BLaER1 treated with 17β-estradiol and CSF1 and Interleukin-3, amounts not matched to agents 10 nM and 100 nM (cell line): ENCODE measurements at regions not wholly inside any gene's neighbourhood (a gene's known extent, or its start where the extent isn't known, plus 50 kb on each side); places are given as distances from the start of the nearest gene placed in this dataset.
A peak's percentile ranks its signal among the peaks of the same experiment; 100 is the strongest.

Experiments
- H3K27ac ChIP-seq, 11 experiments: shearing (Covaris generic); formaldehyde crosslinking; 2 replicates each; pipeline ENCODE4 v1.8.1; 2022
- H3K27me3 ChIP-seq, 11 experiments: shearing (Covaris generic); formaldehyde crosslinking; 2 replicates each; pipeline ENCODE4 v1.8.1; 2022
- H3K36me3 ChIP-seq, 11 experiments: shearing (Covaris generic); formaldehyde crosslinking; 2 replicates each; pipeline ENCODE4 v1.8.1; 2022
- H3K4me1 ChIP-seq, 10 experiments: shearing (Covaris generic); formaldehyde crosslinking; 2 replicates each; pipeline ENCODE4 v1.8.1; 2022
- H3K4me2 ChIP-seq, 11 experiments: shearing (Covaris generic); formaldehyde crosslinking; 2 replicates each; pipeline ENCODE4 v1.8.1; 2022
- H3K4me3 ChIP-seq, 10 experiments: shearing (Covaris generic); formaldehyde crosslinking; 2 replicates each; pipeline ENCODE4 v1.8.1; 2022
- H3K9ac ChIP-seq, 11 experiments: shearing (Covaris generic); formaldehyde crosslinking; 2 replicates each; pipeline ENCODE4 v1.8.1; 2022
- H3K9me3 ChIP-seq, 11 experiments: shearing (Covaris generic); formaldehyde crosslinking; replicated peaks in 1 of 11; 2 replicates each; pipeline ENCODE4 v1.8.1; 2022
- H4K20me1 ChIP-seq, 11 experiments: shearing (Covaris generic); formaldehyde crosslinking; 2 replicates each; pipeline ENCODE4 v1.8.1; 2022
- Cebpa-rat ChIP-seq, 11 experiments: shearing (Covaris generic); IDR thresholded peaks; 2 replicates each; pipeline ENCODE4 v1.8.1; 2022

DNA sequence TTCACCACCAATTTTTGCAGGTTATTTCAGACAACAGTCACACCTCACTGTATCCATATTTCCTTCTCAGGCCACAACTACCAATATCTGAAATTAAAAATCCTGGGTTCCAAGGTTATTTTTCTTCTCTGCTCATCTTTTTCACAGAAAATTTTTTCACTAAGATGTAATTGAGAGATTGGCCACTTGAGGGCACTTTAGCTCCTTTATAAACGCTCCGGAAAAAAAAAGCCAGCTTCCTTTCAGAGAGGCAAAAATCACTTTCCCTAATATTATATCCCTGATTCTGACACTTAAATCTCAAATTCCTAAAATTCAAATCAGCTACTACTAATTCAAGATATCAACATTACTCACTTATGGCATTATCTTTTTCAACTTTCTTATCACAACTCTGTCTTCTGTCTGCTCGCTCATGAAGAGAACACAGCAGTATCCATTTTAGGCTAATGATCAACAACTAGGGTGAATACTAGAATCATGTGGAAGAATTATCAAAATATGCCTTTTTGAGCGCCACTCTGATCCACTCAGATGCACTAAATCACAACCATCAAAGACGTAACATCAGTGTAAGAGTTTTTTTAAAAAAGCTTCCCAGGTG lies 101.4 kb upstream of the RGS1 start:
- peaks cover 0 to 17% (median 2%) of the 10 kb centered on the region in 10 experiments; a peak in 7 of 20 replicates for H3K4me1 ChIP-seq

GRCh38 chr1:192475329-192475728 lies 100.2 kb upstream of the RGS1 start:
- Histone ChIP-seq H3K9me3 (peaks cover 0 to 4% (median 2%) of the 10 kb centered on the region in 11 experiments; a peak in 6 of 22 replicates), H3K27ac (no peak overlapping the region)
- TF ChIP-seq Cebpa-rat (IDR thresholded peaks at IDR 0.05): no peak

More for the DNA sequence above, 101.4 kb upstream of the RGS1 start:
- Histone ChIP-seq H3K27ac (no peak overlapping the region), H3K27me3 (no peaks in the 10 kb centered on the region), H3K36me3 (no peaks in the 10 kb centered on the region), H4K20me1 (no peaks in the 10 kb centered on the region), H3K4me2 (no peak overlapping the region), H3K4me3 (no peak overlapping the region), H3K9me3 (no peaks in the 10 kb centered on the region), H3K9ac (no peak overlapping the region)
- no peak for TF ChIP-seq Cebpa-rat (IDR thresholded peaks at IDR 0.05)

GRCh38 chr1:192475970-192476369 lies 99.6 kb upstream of the RGS1 start:
- H3K4me2 ChIP-seq: no peak overlapping the region; a peak in 1 of 22 replicates
- no peaks in the 10 kb centered on the region for H3K27me3 ChIP-seq
- TF ChIP-seq Cebpa-rat (IDR thresholded peaks at IDR 0.05): no peak
- H3K27ac ChIP-seq: no peak overlapping the region; a peak in 1 of 22 replicates
- H3K9ac ChIP-seq: no peak overlapping the region
- H4K20me1 ChIP-seq: no peaks in the 10 kb centered on the region
- H3K36me3 ChIP-seq: no peaks in the 10 kb centered on the region
- H3K4me1 ChIP-seq: peaks cover 0 to 17% (median 2%) of the 10 kb centered on the region in 10 experiments; a peak in 7 of 20 replicates
- H3K9me3 ChIP-seq: peaks cover 0 to 9% (median 6%) of the 10 kb centered on the region in 11 experiments; a peak in 6 of 22 replicates
- H3K4me3 ChIP-seq: no peak overlapping the region

More at GRCh38 chr1:192475329-192475728, 100.2 kb upstream of the RGS1 start:
- Histone ChIP-seq H3K4me1 (peaks cover 0 to 17% (median 2%) of the 10 kb centered on the region in 10 experiments; a peak in 7 of 20 replicates), H3K36me3 (no peaks in the 10 kb centered on the region), H4K20me1 (no peaks in the 10 kb centered on the region), H3K27me3 (no peaks in the 10 kb centered on the region), H3K9ac (no peak overlapping the region), H3K4me3 (no peak overlapping the region), H3K4me2 (no peak overlapping the region)

GRCh38 chr1:192476802-192477298 lies 98.7 kb upstream of the RGS1 start:
- Histone ChIP-seq H4K20me1 (no peaks in the 10 kb centered on the region), H3K4me1 (peaks cover 0 to 17% (median 2%) of the 10 kb centered on the region in 10 experiments; a peak in 7 of 20 replicates), H3K9me3 (peaks cover 0 to 9% (median 6%) of the 10 kb centered on the region in 11 experiments; a peak in 6 of 22 replicates), H3K27me3 (no peaks in the 10 kb centered on the region), H3K36me3 (no peaks in the 10 kb centered on the region), H3K4me2 (peak overlapping the region in 4 of 11 experiments; percentile 1 to 56 (median 22); a peak in 5 of 22 replicates), H3K9ac (no peak overlapping the region), H3K4me3 (no peak overlapping the region), H3K27ac (peak overlapping the region in 2 of 11 experiments; percentile 5 to 33; a peak in 2 of 22 replicates)
- no peak for TF ChIP-seq Cebpa-rat (IDR thresholded peaks at IDR 0.05)

DNA sequence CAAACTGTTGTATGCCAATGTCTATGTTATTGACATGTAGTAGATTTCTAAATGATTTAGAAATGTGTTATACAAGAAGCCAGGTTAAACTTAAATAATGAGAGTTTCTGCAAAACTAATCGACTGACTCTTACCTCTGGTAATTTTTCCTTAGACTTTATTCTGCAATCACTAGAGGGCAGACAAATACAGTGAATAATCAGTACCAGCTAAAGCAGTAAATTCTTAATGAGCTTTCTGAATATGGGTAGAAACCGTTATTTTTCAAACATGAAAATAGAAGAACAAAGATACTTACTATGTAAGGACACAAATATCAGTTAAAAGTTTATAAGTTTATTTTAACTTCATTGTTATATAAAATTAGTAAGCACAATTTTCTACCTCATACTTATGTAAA lies 97.9 kb upstream of the RGS1 start:
- H3K4me2 ChIP-seq: peak overlapping the region in 1 of 11 experiments; percentile 56; a peak in 1 of 22 replicates

GRCh38 chr1:192485692-192486436 lies 89.7 kb upstream of the RGS1 start:
- Histone ChIP-seq H3K27me3 (no peaks in the 10 kb centered on the region), H3K9me3 (peaks cover 0 to 5% (median 0%) of the 10 kb centered on the region in 11 experiments; a peak in 1 of 22 replicates), H3K27ac (no peak overlapping the region), H4K20me1 (no peaks in the 10 kb centered on the region), H3K4me1 (peaks cover 3 to 14% (median 8%) of the 10 kb centered on the region in 10 experiments; a peak in 13 of 20 replicates), H3K4me2 (0 out of 22 replicates have a peak overlapping the region, but pooled peaks of 1 of the 11 experiments have one; percentile 14), H3K4me3 (no peak overlapping the region), H3K36me3 (no peaks in the 10 kb centered on the region), H3K9ac (no peak overlapping the region)
- no peak; a peak in 1 of 22 replicates for TF ChIP-seq Cebpa-rat (IDR thresholded peaks at IDR 0.05)

More for the DNA sequence above, 97.9 kb upstream of the RGS1 start:
- Histone ChIP-seq H3K36me3 (no peaks in the 10 kb centered on the region), H3K4me1 (peaks cover 0 to 17% (median 2%) of the 10 kb centered on the region in 10 experiments; a peak in 7 of 20 replicates), H3K9ac (no peak overlapping the region), H3K4me3 (no peak overlapping the region), H3K9me3 (peaks cover 0 to 9% (median 6%) of the 10 kb centered on the region in 11 experiments; a peak in 6 of 22 replicates), H3K27me3 (no peaks in the 10 kb centered on the region), H4K20me1 (no peaks in the 10 kb centered on the region), H3K27ac (no peak overlapping the region; a peak in 1 of 22 replicates)
- TF ChIP-seq Cebpa-rat (IDR thresholded peaks at IDR 0.05): no peak

DNA sequence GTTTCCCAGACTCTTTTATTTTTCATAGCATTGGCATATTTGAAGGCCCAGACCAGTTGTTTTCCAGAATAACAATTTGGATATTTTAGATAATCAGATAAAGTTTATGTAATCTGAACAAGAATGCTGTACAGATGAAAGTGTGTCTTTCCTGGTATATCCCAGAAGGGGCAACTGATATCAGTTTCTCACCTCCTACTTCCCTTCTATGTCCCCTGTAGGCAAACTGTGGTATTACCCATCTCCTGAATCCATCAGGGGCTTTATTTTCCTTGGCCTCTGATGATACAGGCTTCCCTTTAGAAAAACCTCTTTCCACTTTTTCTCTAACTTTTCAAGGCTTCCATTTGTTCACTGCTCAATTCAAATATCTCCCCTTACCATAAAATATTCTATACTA lies 87.5 kb upstream of the RGS1 start:
- H3K4me2 ChIP-seq: no peak overlapping the region
- H3K9me3 ChIP-seq: peaks cover 0 to 5% (median 0%) of the 10 kb centered on the region in 11 experiments; a peak in 1 of 22 replicates
- peaks cover 3 to 14% (median 8%) of the 10 kb centered on the region in 10 experiments; a peak in 13 of 20 replicates for H3K4me1 ChIP-seq
- no peak overlapping the region for H3K27ac ChIP-seq
- H3K4me3 ChIP-seq: no peak overlapping the region
- no peak for TF ChIP-seq Cebpa-rat (IDR thresholded peaks at IDR 0.05)
- no peaks in the 10 kb centered on the region for H3K36me3 ChIP-seq
- no peaks in the 10 kb centered on the region for H4K20me1 ChIP-seq
- no peaks in the 10 kb centered on the region for H3K27me3 ChIP-seq
- no peak overlapping the region for H3K9ac ChIP-seq

- Histone ChIP-seq H3K4me1 (peaks cover 3 to 14% (median 8%) of the 10 kb centered on the region in 10 experiments; a peak in 13 of 20 replicates), H3K9ac (peak overlapping the region in 1 of 11 experiments; percentile 49; a peak in 1 of 22 replicates), H4K20me1 (no peaks in the 10 kb centered on the region), H3K9me3 (peaks cover 0 to 5% (median 0%) of the 10 kb centered on the region in 11 experiments; a peak in 1 of 22 replicates), H3K27me3 (no peaks in the 10 kb centered on the region), H3K4me2 (peak overlapping the region in 2 of 11 experiments; percentile 3 to 4; a peak in 5 of 22 replicates), H3K36me3 (no peaks in the 10 kb centered on the region), H3K4me3 (no peak overlapping the region), H3K27ac (peak overlapping the region in 4 of 11 experiments; percentile 39 to 75 (median 61); a peak in 7 of 22 replicates)
- no peak for TF ChIP-seq Cebpa-rat (IDR thresholded peaks at IDR 0.05)
These were observed 86.5 kb upstream of the RGS1 start for GRCh38 chr1:192489047-192489446.
